CD4-positive, alpha-beta T cell (primary cell): ENCODE measurements at regions not wholly inside any gene's neighbourhood (a gene's known extent, or its start where the extent isn't known, plus 50 kb on each side); places are given as distances from the start of the nearest gene placed in this dataset.

ENCODE experiments used
- ATAC-seq: fragments of 200-7000 bp; cut with Tn5 transposase; one replicate; pipeline ENCODE4 v1.10.0; 2022; ENCODE audit warnings: mild to moderate bottlenecking; ENCODE audit not compliant: poor library complexity
- CTCF ChIA-PET: fragments of 350-600 bp; sonication (Branson Sonifier 250); formaldehyde crosslinking; loops from one replicate; lab custom pipeline; 2021; ENCODE audit warnings: antibody characterized with exemption, inconsistent platforms; lab: Charles Lee
- POLR2A ChIA-PET: fragments of 350-600 bp; sonication (Branson Sonifier 250); formaldehyde crosslinking; loops from one replicate; lab custom pipeline; 2021; ENCODE audit warnings: antibody characterized with exemption, inconsistent platforms; lab: Charles Lee
- DNase-seq, 14 experiments: peaks; one replicate each; pipeline ENCODE4 v3.0.0-alpha.2; 2013 to 2020; ENCODE audit warnings: mixed read lengths in 2 of 14
- H3K27ac ChIP-seq, 2 donors: one replicate each; pipeline versions ENCODE4 v1.5.1 to v1.7.0; 2013; ENCODE audit warnings: low read length in 2 of 2, low read depth in 1 of 2, mild to moderate bottlenecking in 1 of 2
- H3K27me3 ChIP-seq, 2 experiments: 1 replicate in 1 of 2; 2 replicates in 1 of 2; pipeline versions ENCODE4 v1.6.1 to v1.7.0; 2013; ENCODE audit warnings: low read length in 2 of 2, control low read depth in 1 of 2, mild to moderate bottlenecking in 1 of 2, moderate library complexity in 1 of 2; ENCODE audit not compliant: insufficient read depth in 2 of 2, control insufficient read depth in 1 of 2
- H3K36me3 ChIP-seq: one replicate; pipeline ENCODE4 v1.6.1; 2013; ENCODE audit warnings: low read length, control low read depth; ENCODE audit not compliant: insufficient read depth
- H3K4me1 ChIP-seq: one replicate; pipeline ENCODE4 v1.6.1; 2013; ENCODE audit warnings: low read length, control low read depth; ENCODE audit not compliant: insufficient read depth
- H3K4me3 ChIP-seq: one replicate; pipeline ENCODE4 v1.5.1; 2013; ENCODE audit warnings: mild to moderate bottlenecking, low read length, moderate library complexity
- H3K9me3 ChIP-seq, 2 experiments: 1 replicate in 1 of 2; 2 replicates in 1 of 2; pipeline versions ENCODE4 v1.6.1 to v1.7.0; 2013; ENCODE audit warnings: low read length in 2 of 2, mild to moderate bottlenecking in 2 of 2, control low read depth in 1 of 2, moderate library complexity in 1 of 2; ENCODE audit not compliant: control insufficient read depth in 1 of 2, insufficient read depth in 1 of 2
- H3K27ac Mint-ChIP-seq: one replicate; pipeline ENCODE4 v1.8.0; 2020; ENCODE audit warnings: mixed read lengths
- H3K27me3 Mint-ChIP-seq: one replicate; pipeline ENCODE4 v1.8.0; 2021; ENCODE audit warnings: mixed read lengths
- H3K36me3 Mint-ChIP-seq: one replicate; pipeline ENCODE4 v1.8.0; 2021; ENCODE audit warnings: low read depth, mixed read lengths
- H3K4me1 Mint-ChIP-seq: one replicate; pipeline ENCODE4 v1.8.0; 2021; ENCODE audit warnings: low read depth, mixed read lengths
- H3K4me3 Mint-ChIP-seq: one replicate; pipeline ENCODE4 v1.8.0; 2020; ENCODE audit warnings: mild to moderate bottlenecking, mixed read lengths
- H3K9me3 Mint-ChIP-seq: one replicate; pipeline ENCODE4 v1.8.0; 2020; ENCODE audit warnings: mixed read lengths
- CTCF ChIP-seq: fragments of 200-600 bp; IDR thresholded peaks from one replicate; pipeline ENCODE4 v1.8.0; 2022; ENCODE audit warnings: antibody characterized with exemption, mild to moderate bottlenecking
- intact Hi-C, 2 experiments: fragments of 100-400 bp; cut with DNase I in 1 of 2; cut with micrococcal nuclease in 1 of 2; formaldehyde crosslinking; loops; one replicate each; pipeline versions ENCODE4 v1.15.1 to v1.9.0; 2023 to 2025; cut with DNase I, micrococcal nuclease

- peaks cover 0 to 16% of the 10 kb centered on the region in 2 experiments for H3K9me3 ChIP-seq
- CTCF ChIA-PET = no interaction called here
- POLR2A ChIA-PET = no interaction called here
- peaks cover 3% of the 10 kb centered on the region in 2 experiments for H3K27me3 ChIP-seq
- H3K36me3 Mint-ChIP-seq = no peaks in the 10 kb centered on the region
- no peak for DNase-seq
- no peak overlapping the region for H3K4me3 Mint-ChIP-seq
- TF ChIP-seq CTCF = no peak
- intact Hi-C loops = no loop called here
- no peaks in the 10 kb centered on the region for H3K4me1 Mint-ChIP-seq
- H3K27ac ChIP-seq = no peak overlapping the region
- no peaks in the 10 kb centered on the region for H3K36me3 ChIP-seq
- peaks cover 14% of the 10 kb centered on the region for H3K27me3 Mint-ChIP-seq
- no peak overlapping the region for H3K27ac Mint-ChIP-seq
- H3K4me1 ChIP-seq = no peaks in the 10 kb centered on the region
- no peaks in the 10 kb centered on the region for H3K9me3 Mint-ChIP-seq
- no peak overlapping the region for H3K4me3 ChIP-seq
- no peak for ATAC-seq
Observed at GRCh38 chr1:5458248-5458647, 534.0 kb downstream of the NPHP4 start.

DNA sequence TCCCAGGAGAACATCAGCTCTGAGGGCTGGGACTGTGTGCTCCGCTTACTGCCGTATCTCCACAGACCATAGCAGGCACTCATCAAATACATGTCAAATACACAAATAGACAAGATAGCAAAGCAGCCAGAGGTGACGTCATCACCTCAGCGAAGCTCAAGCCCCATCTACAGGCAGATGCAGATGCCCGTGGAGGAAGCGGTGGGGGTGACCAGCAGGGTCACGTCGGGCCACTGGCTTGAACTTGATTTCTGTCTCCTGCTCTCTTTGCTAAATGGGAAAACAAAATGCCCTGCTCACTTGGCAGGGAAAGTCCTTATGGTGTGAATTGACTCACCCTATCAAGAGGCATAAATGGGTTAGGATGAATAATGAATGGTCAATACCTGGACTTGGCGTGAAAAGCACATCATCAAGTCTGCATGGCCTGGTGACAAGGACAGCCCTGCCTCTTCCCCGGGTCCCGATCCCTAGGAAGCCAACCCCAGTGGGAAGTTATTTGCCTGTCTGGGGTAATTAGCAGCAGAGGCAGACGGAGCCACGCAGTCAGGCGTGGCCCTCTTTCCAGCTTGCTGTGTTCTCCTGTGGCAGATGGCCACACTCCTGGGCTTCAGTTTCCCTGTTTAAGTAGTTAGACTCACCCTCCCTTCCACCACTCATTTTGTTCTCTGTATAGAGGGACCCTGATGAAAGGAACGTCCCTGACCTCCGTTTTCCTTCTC lies 536.0 kb downstream of the NPHP4 start:
- H3K27ac Mint-ChIP-seq = no peak overlapping the region
- Histone ChIP-seq H3K4me1 (no peaks in the 10 kb centered on the region), H3K4me3 (no peak overlapping the region), H3K27me3 (peaks cover 3% of the 10 kb centered on the region in 2 experiments), H3K36me3 (no peaks in the 10 kb centered on the region), H3K27ac (no peak overlapping the region), H3K9me3 (peaks cover 0 to 6% of the 10 kb centered on the region in 2 experiments)
- H3K36me3 Mint-ChIP-seq = no peaks in the 10 kb centered on the region
- no peaks in the 10 kb centered on the region for H3K9me3 Mint-ChIP-seq
- H3K4me3 Mint-ChIP-seq = no peak overlapping the region
- CTCF ChIA-PET = no interaction called here
- TF ChIP-seq CTCF = no peak
- POLR2A ChIA-PET = no interaction called here
- no peaks in the 10 kb centered on the region for H3K4me1 Mint-ChIP-seq
- peaks cover 21% of the 10 kb centered on the region for H3K27me3 Mint-ChIP-seq
- intact Hi-C loops = no loop called here
- no peak for DNase-seq
- ATAC-seq = no peak

DNA sequence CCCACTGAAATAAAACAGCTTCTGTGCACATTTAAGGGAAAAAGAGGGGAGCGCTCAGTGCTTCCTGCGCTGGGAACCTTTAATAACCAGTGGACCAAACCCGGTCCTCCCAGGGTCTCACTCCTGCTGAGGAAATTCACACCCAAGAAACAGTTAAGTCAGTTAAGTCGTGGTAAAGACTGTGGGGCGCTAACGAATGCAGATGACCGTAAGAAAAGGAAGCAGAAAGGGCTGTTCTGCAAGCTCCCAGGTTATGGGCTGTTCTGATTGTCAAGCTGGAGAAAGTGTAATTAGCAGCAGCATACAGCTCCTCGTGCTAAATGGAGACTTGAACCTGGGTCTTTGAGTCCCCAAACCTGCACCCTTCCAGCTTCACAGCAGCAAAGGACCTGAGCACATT lies 536.6 kb downstream of the NPHP4 start:
- no peak overlapping the region for H3K4me3 Mint-ChIP-seq
- Histone ChIP-seq H3K4me3 (no peak overlapping the region), H3K27ac (no peak overlapping the region), H3K4me1 (no peaks in the 10 kb centered on the region), H3K9me3 (peaks cover 0 to 3% of the 10 kb centered on the region in 2 experiments), H3K36me3 (no peaks in the 10 kb centered on the region), H3K27me3 (peaks cover 3% of the 10 kb centered on the region in 2 experiments)
- intact Hi-C loops = no loop called here
- TF ChIP-seq CTCF = no peak
- DNase-seq = no peak
- H3K27ac Mint-ChIP-seq = no peak overlapping the region
- no peaks in the 10 kb centered on the region for H3K4me1 Mint-ChIP-seq
- POLR2A ChIA-PET = no interaction called here
- peaks cover 21% of the 10 kb centered on the region for H3K27me3 Mint-ChIP-seq
- ATAC-seq = no peak
- CTCF ChIA-PET = no interaction called here
- H3K36me3 Mint-ChIP-seq = no peaks in the 10 kb centered on the region
- no peaks in the 10 kb centered on the region for H3K9me3 Mint-ChIP-seq
